Gastroesophageal sphincter (tissue), 4 donors: ENCODE measurements at regions not wholly inside any gene's neighbourhood (a gene's known extent, or its start where the extent isn't known, plus 50 kb on each side); places are given as distances from the start of the nearest gene placed in this dataset.
"Not testable (repeated sequence)": the region's sequence is repeated elsewhere in the genome, so short reads cannot be mapped to it uniquely, and the experiment has no call there.

Experiments used
- ATAC-seq: fragments of 150-250 bp; one replicate; pipeline ENCODE4 v1.9.1; 2016; ENCODE audit warnings: mild to moderate bottlenecking, moderate library complexity
- H3K27ac ChIP-seq, 4 donors: fragments of 200-600 bp; sonication (generic) in 3 of 4; 1 replicate in 3 of 4; 2 replicates in 1 of 4; pipeline ENCODE4 v1.5.1; 2016 to 2019
- H3K27me3 ChIP-seq: fragments of 200-600 bp; sonication (generic); one replicate; pipeline ENCODE4 v1.5.1; 2019
- H3K36me3 ChIP-seq, 2 donors: fragments of 200-600 bp; sonication (generic); one replicate each; pipeline ENCODE4 v1.5.1; 2019; ENCODE audit warnings: control low read depth in 1 of 2
- H3K4me1 ChIP-seq, 3 donors: fragments of 200-600 bp; sonication (generic); 1 replicate in 2 of 3; 2 replicates in 1 of 3; pipeline ENCODE4 v1.5.1; 2016 to 2019; ENCODE audit warnings: control low read depth in 2 of 3
- H3K4me3 ChIP-seq, 2 donors: fragments of 200-600 bp; sonication (generic); one replicate each; pipeline ENCODE4 v1.5.1; 2019; ENCODE audit warnings: mild to moderate bottlenecking in 1 of 2, moderate library complexity in 1 of 2
- H3K9me3 ChIP-seq, 3 donors: fragments of 200-600 bp; sonication (generic); one replicate each; pipeline ENCODE4 v1.5.1; 2017 to 2019; ENCODE audit warnings: control low read depth in 2 of 3
- EP300 ChIP-seq: sonication (generic); formaldehyde crosslinking; IDR thresholded peaks from one replicate; pipeline ENCODE4 v1.6.1; 2017; ENCODE audit warnings: antibody characterized with exemption, mild to moderate bottlenecking
- POLR2A ChIP-seq, 2 donors: fragments of 450-650 bp; IDR thresholded peaks; one replicate each; pipeline ENCODE4 v1.6.1; 2017; ENCODE audit warnings: antibody characterized with exemption in 2 of 2, mild to moderate bottlenecking in 2 of 2, moderate library complexity in 1 of 2
- POLR2AphosphoS5 ChIP-seq: sonication (generic); formaldehyde crosslinking; IDR thresholded peaks from one replicate; pipeline ENCODE4 v1.6.1; 2017; ENCODE audit warnings: antibody characterized with exemption
- WGBS, 2 donors: methylation state at CpG; one replicate each; pipeline ENCODE4 v1.1.5; 2018; ENCODE audit warnings: low coverage in 1 of 2; 5-methylcytosine and 5-hydroxymethylcytosine counted together
- TF ChIP-seq, protein P1 (sequence below), 4 experiments: fragments of 200-600 bp in 2 of 4; fragments of 450-650 bp in 2 of 4; sonication (generic) in 1 of 4; IDR thresholded peaks; one replicate each; pipeline ENCODE4 v1.5.1; 2017 to 2019; ENCODE audit warnings: antibody characterized with exemption in 4 of 4, mild to moderate bottlenecking in 2 of 4, moderate library complexity in 2 of 4

DNA sequence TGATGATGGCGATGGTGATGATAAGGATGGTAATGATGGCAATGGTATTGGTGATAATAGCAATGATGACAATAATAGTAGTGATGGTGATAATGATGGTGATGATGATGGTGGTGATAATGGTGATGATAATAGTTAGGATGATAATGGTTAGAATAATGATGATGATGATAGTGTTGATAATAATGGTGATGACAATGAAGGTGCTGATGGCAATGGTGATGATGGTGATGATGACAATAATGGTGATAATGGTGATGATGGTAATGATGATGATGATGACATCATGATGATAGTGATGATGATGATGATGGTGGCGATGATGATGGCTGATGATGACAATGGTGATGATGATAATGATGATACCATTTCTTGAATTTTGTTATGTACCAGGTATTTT lies 309.9 kb downstream of the MIAT start:
- Histone ChIP-seq H3K9me3 (peaks cover 0 to 12% (median 0%) of the 10 kb centered on the region in 3 donors), H3K36me3 (no peaks in the 10 kb centered on the region), H3K27ac (no peak overlapping the region), H3K4me3 (no peak overlapping the region), H3K4me1 (no peaks in the 10 kb centered on the region), H3K27me3 (no peaks in the 10 kb centered on the region)
- no peak for TF ChIP-seq POLR2A (IDR thresholded peaks at IDR 0.05)
- TF ChIP-seq, protein P1, sequence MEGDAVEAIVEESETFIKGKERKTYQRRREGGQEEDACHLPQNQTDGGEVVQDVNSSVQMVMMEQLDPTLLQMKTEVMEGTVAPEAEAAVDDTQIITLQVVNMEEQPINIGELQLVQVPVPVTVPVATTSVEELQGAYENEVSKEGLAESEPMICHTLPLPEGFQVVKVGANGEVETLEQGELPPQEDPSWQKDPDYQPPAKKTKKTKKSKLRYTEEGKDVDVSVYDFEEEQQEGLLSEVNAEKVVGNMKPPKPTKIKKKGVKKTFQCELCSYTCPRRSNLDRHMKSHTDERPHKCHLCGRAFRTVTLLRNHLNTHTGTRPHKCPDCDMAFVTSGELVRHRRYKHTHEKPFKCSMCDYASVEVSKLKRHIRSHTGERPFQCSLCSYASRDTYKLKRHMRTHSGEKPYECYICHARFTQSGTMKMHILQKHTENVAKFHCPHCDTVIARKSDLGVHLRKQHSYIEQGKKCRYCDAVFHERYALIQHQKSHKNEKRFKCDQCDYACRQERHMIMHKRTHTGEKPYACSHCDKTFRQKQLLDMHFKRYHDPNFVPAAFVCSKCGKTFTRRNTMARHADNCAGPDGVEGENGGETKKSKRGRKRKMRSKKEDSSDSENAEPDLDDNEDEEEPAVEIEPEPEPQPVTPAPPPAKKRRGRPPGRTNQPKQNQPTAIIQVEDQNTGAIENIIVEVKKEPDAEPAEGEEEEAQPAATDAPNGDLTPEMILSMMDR (IDR thresholded peaks at IDR 0.05), result no peak
- no peak for TF ChIP-seq EP300
- no peak for TF ChIP-seq POLR2AphosphoS5
- no peak for ATAC-seq
- 97 to 100% methylated on average over 1 to 2 of the region's 2 CpGs for WGBS, 2 donors

- 59% methylated on average over 6 of the region's 6 CpGs; no CpG with 5 or more reads in 1 of the 2 donors for WGBS, 2 donors
- Histone ChIP-seq H3K27me3 (no peaks in the 10 kb centered on the region), H3K4me1 (no peaks in the 10 kb centered on the region), H3K36me3 (no peaks in the 10 kb centered on the region), H3K27ac (no peak overlapping the region), H3K4me3 (no peak overlapping the region), H3K9me3 (peaks cover 0 to 12% (median 0%) of the 10 kb centered on the region in 3 donors)
- TF ChIP-seq EP300 (no peak), POLR2A (IDR thresholded peaks at IDR 0.05) (no peak), POLR2AphosphoS5 (no peak)
- TF ChIP-seq, protein P1 (IDR thresholded peaks at IDR 0.05), result no peak
- ATAC-seq, result no peak
These were observed 311.6 kb downstream of the MIAT start for GRCh38 chr22:26968859-26969523.

- Histone ChIP-seq H3K36me3 (no peaks in the 10 kb centered on the region), H3K27me3 (no peaks in the 10 kb centered on the region), H3K9me3 (no peaks in the 10 kb centered on the region), H3K4me3 (no peak overlapping the region), H3K4me1 (no peaks in the 10 kb centered on the region), H3K27ac (no peak overlapping the region)
- WGBS, 2 donors, result 39 to 45% methylated on average over 4 to 5 of the region's 5 CpGs
- ATAC-seq, result no peak
- TF ChIP-seq POLR2AphosphoS5 (no peak), EP300 (no peak)
- TF ChIP-seq, protein P1 (IDR thresholded peaks at IDR 0.05), result no peak
These were observed 313.5 kb downstream of the MIAT start for GRCh38 chr22:26970809-26971394.

GRCh38 chr22:26972286-26972685 lies 314.9 kb downstream of the MIAT start:
- H3K4me1 ChIP-seq, result no peaks in the 10 kb centered on the region
- H3K4me3 ChIP-seq, result no peak overlapping the region
- H3K27ac ChIP-seq, result no peak overlapping the region
- no peak for ATAC-seq
- no peaks in the 10 kb centered on the region for H3K27me3 ChIP-seq
- no peaks in the 10 kb centered on the region for H3K36me3 ChIP-seq
- H3K9me3 ChIP-seq, result no peaks in the 10 kb centered on the region
- 60 to 61% methylated on average over 3 to 5 of the region's 6 CpGs for WGBS, 2 donors
- TF ChIP-seq POLR2A (IDR thresholded peaks at IDR 0.05), result no peak
- TF ChIP-seq EP300, result no peak
- TF ChIP-seq POLR2AphosphoS5, result no peak
- TF ChIP-seq, protein P1 (IDR thresholded peaks at IDR 0.05), result no peak

GRCh38 chr22:26972915-26973314 lies 315.5 kb downstream of the MIAT start:
- H3K27me3 ChIP-seq, ATAC-seq, H3K9me3 ChIP-seq, H3K36me3 ChIP-seq, H3K27ac ChIP-seq, H3K4me1 ChIP-seq, H3K4me3 ChIP-seq: not testable (repeated sequence)
- 80 to 82% methylated on average over 4 to 5 of the region's 5 CpGs for WGBS, 2 donors
